Tibial artery (tissue), 4 donors: ENCODE measurements at regions not wholly inside any gene's neighbourhood (a gene's known extent, or its start where the extent isn't known, plus 50 kb on each side); places are given as distances from the start of the nearest gene placed in this dataset.

Experiments used
- DNase-seq, 2 donors: peaks; one replicate each; pipeline ENCODE4 v3.0.0-alpha.2; 2019
- H3K27ac ChIP-seq, 2 donors: fragments of 200-600 bp; sonication (generic) in 1 of 2; 1 replicate in 1 of 2; 2 replicates in 1 of 2; pipeline ENCODE4 v1.5.1; 2018 to 2019; ENCODE audit warnings: mild to moderate bottlenecking in 1 of 2
- H3K27me3 ChIP-seq, 2 donors: fragments of 200-600 bp; sonication (generic) in 1 of 2; one replicate each; pipeline versions ENCODE4 v1.5.1 to v1.6.0; 2016 to 2019
- H3K36me3 ChIP-seq, 3 donors: fragments of 200-600 bp; sonication (generic) in 2 of 3; one replicate each; pipeline ENCODE4 v1.5.1; 2016 to 2019; ENCODE audit warnings: mild to moderate bottlenecking in 2 of 3
- H3K4me1 ChIP-seq, 4 donors: fragments of 200-600 bp; sonication (generic) in 2 of 4; 1 replicate in 3 of 4; 2 replicates in 1 of 4; pipeline ENCODE4 v1.5.1; 2016 to 2019
- H3K4me3 ChIP-seq, 2 donors: fragments of 200-600 bp; sonication (generic) in 1 of 2; 1 replicate in 1 of 2; 2 replicates in 1 of 2; pipeline ENCODE4 v1.5.1; 2018 to 2019; ENCODE audit warnings: mild to moderate bottlenecking in 2 of 2
- H3K9me3 ChIP-seq, 3 donors: fragments of 200-600 bp; sonication (generic) in 1 of 3; one replicate each; pipeline ENCODE4 v1.5.1; 2016 to 2019
- CTCF ChIP-seq, 2 experiments: fragments of 200-600 bp in 1 of 2; fragments of 450-650 bp in 1 of 2; IDR thresholded peaks; one replicate each; pipeline ENCODE4 v1.5.1; 2017 to 2019; ENCODE audit warnings: antibody characterized with exemption in 2 of 2, mild to moderate bottlenecking in 1 of 2, moderate library complexity in 1 of 2
- intact Hi-C: fragments of 100-400 bp; cut with DNase I; formaldehyde crosslinking; loops from one replicate; pipeline ENCODE4 v1.15.0; 2023; ENCODE audit warnings: low total_unique reads

- Histone ChIP-seq H3K36me3 (no peaks in the 10 kb centered on the region), H3K4me1 (peaks cover 0 to 38% (median 9%) of the 10 kb centered on the region in 4 donors), H3K27ac (peak overlapping the region; percentile 10 to 73), H3K27me3 (no peaks in the 10 kb centered on the region), H3K4me3 (no peak overlapping the region), H3K9me3 (peaks cover 0 to 11% (median 0%) of the 10 kb centered on the region in 3 donors)
- intact Hi-C loops = no loop called here
- DNase-seq = no peak
- no peak for TF ChIP-seq CTCF (IDR thresholded peaks at IDR 0.05)
These were observed 126.9 kb upstream of the HS3ST2 start for GRCh38 chr16:22687031-22687530.

- Histone ChIP-seq H3K4me3 (no peak overlapping the region), H3K27me3 (no peaks in the 10 kb centered on the region), H3K9me3 (peaks cover 0 to 11% (median 0%) of the 10 kb centered on the region in 3 donors), H3K36me3 (no peaks in the 10 kb centered on the region), H3K27ac (no peak overlapping the region), H3K4me1 (peaks cover 0 to 52% (median 9%) of the 10 kb centered on the region in 4 donors)
- TF ChIP-seq CTCF (IDR thresholded peaks at IDR 0.05) = no peak
- intact Hi-C loops = no loop called here
- no peak for DNase-seq
These were observed 125.5 kb upstream of the HS3ST2 start for GRCh38 chr16:22688463-22688862.

GRCh38 chr16:22688930-22689329 lies 125.0 kb upstream of the HS3ST2 start:
- no peak for DNase-seq
- Histone ChIP-seq H3K27ac (no peak overlapping the region), H3K4me3 (no peak overlapping the region), H3K27me3 (no peaks in the 10 kb centered on the region), H3K9me3 (peaks cover 0 to 11% (median 0%) of the 10 kb centered on the region in 3 donors), H3K4me1 (peaks cover 0 to 53% (median 10%) of the 10 kb centered on the region in 4 donors), H3K36me3 (no peaks in the 10 kb centered on the region)
- intact Hi-C loops = no loop called here
- TF ChIP-seq CTCF (IDR thresholded peaks at IDR 0.05) = no peak

- no peak for DNase-seq
- intact Hi-C loops = no loop called here
- Histone ChIP-seq H3K4me1 (peaks cover 0 to 55% (median 12%) of the 10 kb centered on the region in 4 donors), H3K27ac (no peak overlapping the region), H3K9me3 (peaks cover 0 to 11% (median 0%) of the 10 kb centered on the region in 3 donors), H3K27me3 (no peaks in the 10 kb centered on the region), H3K36me3 (no peaks in the 10 kb centered on the region), H3K4me3 (no peak overlapping the region)
- no peak for TF ChIP-seq CTCF (IDR thresholded peaks at IDR 0.05)
These were observed 122.6 kb upstream of the HS3ST2 start for GRCh38 chr16:22691335-22691734.

- H3K36me3 ChIP-seq = no peaks in the 10 kb centered on the region
- DNase-seq = no peak
- H3K9me3 ChIP-seq = peaks cover 0 to 8% (median 0%) of the 10 kb centered on the region in 3 donors
- peaks cover 0 to 52% (median 11%) of the 10 kb centered on the region in 4 donors for H3K4me1 ChIP-seq
- no peak overlapping the region for H3K27ac ChIP-seq
- TF ChIP-seq CTCF (IDR thresholded peaks at IDR 0.05) = no peak
- no peaks in the 10 kb centered on the region for H3K27me3 ChIP-seq
- intact Hi-C loops = no loop called here
- no peak overlapping the region for H3K4me3 ChIP-seq
These were observed 121.9 kb upstream of the HS3ST2 start for GRCh38 chr16:22692034-22692433.
